ENCODE measurements at regions not wholly inside any gene's neighbourhood (a gene's known extent, or its start where the extent isn't known, plus 50 kb on each side); places are given as distances from the start of the nearest gene placed in this dataset.

DNA sequence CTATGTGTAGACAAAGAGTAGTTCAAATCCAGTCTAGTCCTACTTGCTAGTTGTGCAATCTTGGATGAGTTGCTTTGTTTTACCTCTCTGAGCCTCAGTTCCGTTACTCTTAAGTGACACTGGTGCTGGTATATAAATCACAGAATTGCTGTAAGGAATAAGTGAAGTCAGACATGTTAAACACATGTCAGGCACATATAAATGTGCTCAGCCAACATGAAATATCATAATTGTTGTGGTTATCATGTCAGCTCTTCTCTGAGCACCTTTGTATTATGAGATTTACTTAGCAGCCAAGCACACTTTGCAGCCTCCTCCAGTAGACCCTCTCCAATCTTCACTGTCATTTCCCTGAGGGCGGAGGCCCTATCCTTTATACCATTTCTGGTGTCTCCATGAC lies 87.9 kb upstream of the PAK3 start:
- Histone ChIP-seq H3K9me3 (ENCODE audit: control insufficient read depth in 1 of 2, insufficient read depth in 1 of 2, low read depth in 1 of 2, low read length in 2 of 2) (no peaks in the 10 kb centered on the region), H3K36me3 (ENCODE audit: control insufficient read depth in 1 of 2, insufficient read depth in 2 of 2, low read length in 2 of 2) (no peaks in the 10 kb centered on the region), H4K20me1 (ENCODE audit: insufficient read depth) (no peaks in the 10 kb centered on the region), H3K27ac (ENCODE audit: low read depth, low read length) (no peak overlapping the region), H2AFZ (ENCODE audit: low read depth, low read length, poor library complexity, severe bottlenecking) (no peak overlapping the region), H3K4me3 (replicated peaks in 1 of 2; ENCODE audit: low read depth in 1 of 2, low read length in 2 of 2) (no peak overlapping the region), H3K4me2 (ENCODE audit: low read length) (no peak overlapping the region), H3K27me3 (ENCODE audit: insufficient read depth, low read length) (0 out of 2 replicates have a peak, but pooled peaks cover 2% of the 10 kb centered on the region), H3K9ac (ENCODE audit: low read length) (no peak overlapping the region), H3K9me2 (ENCODE audit: insufficient read depth) (no peaks in the 10 kb centered on the region), H3K4me1 (ENCODE audit: control insufficient read depth in 1 of 2, insufficient read depth in 2 of 2, low read length in 2 of 2) (no peaks in the 10 kb centered on the region), H3K79me2 (ENCODE audit: insufficient read depth, low read length) (no peaks in the 10 kb centered on the region)
- DNase-seq (ENCODE audit: low read depth, low spot score) (no peak), ATAC-seq (no peak)
- POLR2A ChIA-PET = no interaction called here
- TF ChIP-seq POLR2A (IDR thresholded peaks at IDR 0.05; ENCODE audit: borderline replicate concordance, extremely low read depth, insufficient read depth, insufficient read length) = no peak
- TF ChIP-seq EGR1 (IDR thresholded peaks at IDR 0.05; ENCODE audit: low read depth) = no peak
- TF ChIP-seq ATF3 (IDR thresholded peaks at IDR 0.05) = no peak
- no peak for TF ChIP-seq CTCF (IDR thresholded peaks at IDR 0.05 in 2 of 3, conservative IDR thresholded peaks at IDR 0.05 in 1 of 3; ENCODE audit: borderline replicate concordance in 1 of 3, insufficient read depth in 1 of 3, low read depth in 2 of 3, low read length in 2 of 3)
- no peak for TF ChIP-seq CEBPB (IDR thresholded peaks at IDR 0.05; ENCODE audit: low read depth)
- TF ChIP-seq REST (IDR thresholded peaks at IDR 0.05; ENCODE audit: low read depth) = no peak
- no peak for TF ChIP-seq ZFX (IDR thresholded peaks at IDR 0.05)
- no peak for TF ChIP-seq TCF7L2 (IDR thresholded peaks at IDR 0.05; ENCODE audit: borderline replicate concordance, extremely low read depth, insufficient read depth, insufficient read length)
- TF ChIP-seq SRF (IDR thresholded peaks at IDR 0.05; ENCODE audit: low read depth) = no peak
- TF ChIP-seq ZBTB33 (IDR thresholded peaks at IDR 0.05; ENCODE audit: extremely low read depth, insufficient replicate concordance, low read length) = no peak
- TF ChIP-seq YY1 (IDR thresholded peaks at IDR 0.05; ENCODE audit: extremely low read depth, insufficient replicate concordance, low read depth, low read length) = no peak
- no peak for TF ChIP-seq JUND (IDR thresholded peaks at IDR 0.05)
- no peak for TF ChIP-seq EZH2phosphoT487 (IDR thresholded peaks at IDR 0.05; ENCODE audit: borderline replicate concordance)
- no peak for TF ChIP-seq SIN3A (IDR thresholded peaks at IDR 0.05; ENCODE audit: low read depth)
- TF ChIP-seq ZNF274 (IDR thresholded peaks at IDR 0.05; ENCODE audit: low read depth, low read length) = no peak
- TF ChIP-seq ELF1 (IDR thresholded peaks at IDR 0.05; ENCODE audit: borderline replicate concordance, low read depth) = no peak
- no peak for TF ChIP-seq RAD21 (IDR thresholded peaks at IDR 0.05; ENCODE audit: low read depth)
- no peak for TF ChIP-seq EZH2 (IDR thresholded peaks at IDR 0.05)
- RAD21 ChIA-PET (ENCODE audit: low non-redundant PET in 1 of 2, low total read pairs in 2 of 2, uncharacterized antibody in 2 of 2, unreplicated experiment in 2 of 2) = no interaction called here
- intact Hi-C loops (cut with micrococcal nuclease) = no loop called here
- no TSS peak for BruUV-seq (replicated peaks)
- CTCF ChIA-PET = no interaction called here
